ENCODE measurements at regions not wholly inside any gene's neighbourhood (a gene's known extent, or its start where the extent isn't known, plus 50 kb on each side); places are given as distances from the start of the nearest gene placed in this dataset.

DNA sequence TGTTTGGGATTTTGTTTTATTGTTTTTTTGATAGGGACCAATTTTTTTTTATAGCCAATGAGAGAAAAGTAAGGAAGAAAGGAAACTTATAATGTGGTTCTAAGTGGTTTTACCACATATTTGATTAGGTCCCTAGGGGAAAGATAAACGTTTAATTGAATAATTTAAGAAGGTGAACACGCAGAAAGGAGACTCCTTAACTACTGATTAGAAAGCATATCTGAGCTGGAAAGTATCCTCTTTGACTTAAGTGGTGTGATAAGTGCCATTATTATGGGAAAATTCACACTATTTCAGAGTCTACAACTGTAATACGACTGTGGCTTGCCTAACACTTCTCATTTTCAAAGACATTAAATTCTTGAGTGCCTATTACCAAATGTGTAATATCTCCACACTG is 106.5 kb upstream of the GRAMD1B start:
- TF ChIP-seq GATA2 (IDR thresholded peaks at IDR 0.05; ENCODE audit: low read depth, low read length) (no peak), GATA3 (IDR thresholded peaks at IDR 0.05; ENCODE audit: low read depth, low read length) (no peak)
